Ovary (tissue), 3 donors: ENCODE measurements at regions not wholly inside any gene's neighbourhood (a gene's known extent, or its start where the extent isn't known, plus 50 kb on each side); places are given as distances from the start of the nearest gene placed in this dataset.

Experiments used
- CTCF ChIP-seq, 3 donors: fragments of 450-650 bp in 2 of 3; fragments of 200-600 bp in 1 of 3; IDR thresholded peaks; one replicate each; pipeline versions ENCODE4 v1.5.1 to v1.8.0; 2016 to 2022; ENCODE audit warnings: antibody characterized with exemption in 3 of 3, mild to moderate bottlenecking in 1 of 3
- EP300 ChIP-seq: sonication (generic); formaldehyde crosslinking; IDR thresholded peaks from one replicate; pipeline ENCODE4 v1.6.1; 2017; ENCODE audit warnings: antibody characterized with exemption
- POLR2A ChIP-seq: fragments of 450-650 bp; IDR thresholded peaks from one replicate; pipeline ENCODE4 v1.6.1; 2017; ENCODE audit warnings: antibody characterized with exemption, mild to moderate bottlenecking, moderate library complexity
- donor health status: DM: no; HTN: no; CAD: no.

- TF ChIP-seq CTCF (IDR thresholded peaks at IDR 0.05), result no peak
- TF ChIP-seq POLR2A, result no peak
- TF ChIP-seq EP300, result no peak
Observed at GRCh38 chr12:91368613-91369012, 186.0 kb upstream of the DCN start.
